ELR (cell line): ENCODE measurements at regions not wholly inside any gene's neighbourhood (a gene's known extent, or its start where the extent isn't known, plus 50 kb on each side); places are given as distances from the start of the nearest gene placed in this dataset.
"Not testable (repeated sequence)": the region's sequence is repeated elsewhere in the genome, so short reads cannot be mapped to it uniquely, and the experiment has no call there.

Source experiments
- DNase-seq: peaks from one replicate; pipeline ENCODE4 v3.0.0-alpha.2; 2015; ENCODE audit warnings: low read depth

GRCh38 chr12:114123108-114123507 is 157.0 kb upstream of the RBM19 start:
- DNase-seq: no peak

- no peak for DNase-seq
Observed at GRCh38 chr12:114122016-114122415, 155.9 kb upstream of the RBM19 start.

- no peak for DNase-seq
Observed at GRCh38 chr12:114119316-114119715, 153.2 kb upstream of the RBM19 start.

- DNase-seq: peak; percentile 17
Observed at GRCh38 chr12:114096461-114096860, 130.3 kb upstream of the RBM19 start.

- no peak for DNase-seq
Observed at GRCh38 chr12:114093520-114093919, 127.4 kb upstream of the RBM19 start.

- DNase-seq: no peak
Observed at GRCh38 chr12:114092981-114093380, 126.9 kb upstream of the RBM19 start.

- DNase-seq: no peak
Observed at GRCh38 chr12:114090211-114090610, 124.1 kb upstream of the RBM19 start.

GRCh38 chr12:114073076-114073475 is 107.0 kb upstream of the RBM19 start:
- no peak for DNase-seq

GRCh38 chr12:114069507-114069906 is 103.4 kb upstream of the RBM19 start:
- DNase-seq: no peak

- peak; percentile 21 for DNase-seq
Observed at GRCh38 chr12:114064497-114064896, 98.4 kb upstream of the RBM19 start.

GRCh38 chr12:114064034-114064433 is 97.9 kb upstream of the RBM19 start:
- DNase-seq: not testable (repeated sequence)

GRCh38 chr12:114063435-114063834 is 97.3 kb upstream of the RBM19 start:
- no peak for DNase-seq

GRCh38 chr12:114056351-114056750 is 90.2 kb upstream of the RBM19 start:
- peak; percentile 12 for DNase-seq

GRCh38 chr12:114054982-114055381 is 88.9 kb upstream of the RBM19 start:
- DNase-seq: no peak

GRCh38 chr12:114046236-114046998 is 80.3 kb upstream of the RBM19 start:
- DNase-seq: no peak

GRCh38 chr12:114045349-114045748 is 79.2 kb upstream of the RBM19 start:
- no peak for DNase-seq

- DNase-seq: no peak
Observed at GRCh38 chr12:114041590-114041989, 75.5 kb upstream of the RBM19 start.

- DNase-seq: no peak
Observed at GRCh38 chr12:114041136-114041535, 75.0 kb upstream of the RBM19 start.

GRCh38 chr12:114038962-114039361 is 72.8 kb upstream of the RBM19 start:
- DNase-seq: no peak

- DNase-seq: no peak
Observed at GRCh38 chr12:114032801-114033200, 66.7 kb upstream of the RBM19 start.

GRCh38 chr12:114030451-114030850 is 64.3 kb upstream of the RBM19 start:
- no peak for DNase-seq

GRCh38 chr12:114026805-114027204 is 60.7 kb upstream of the RBM19 start:
- no peak for DNase-seq

- no peak for DNase-seq
Observed at GRCh38 chr12:114025935-114026334, 59.8 kb upstream of the RBM19 start.

- not testable (repeated sequence) for DNase-seq
Observed at GRCh38 chr12:114022081-114022480, 56.0 kb upstream of the RBM19 start.
